GM23338 (cell line): ENCODE measurements at regions not wholly inside any gene's neighbourhood (a gene's known extent, or its start where the extent isn't known, plus 50 kb on each side); places are given as distances from the start of the nearest gene placed in this dataset.

Experiments
- ATAC-seq: fragments of 200-7000 bp; cut with Tn5 transposase; 3 replicates; pipeline ENCODE4 v1.9.1; 2020
- DNase-seq: peaks from one replicate; pipeline ENCODE4 v3.0.0-alpha.2; 2015; ENCODE audit warnings: low spot score
- H2AFZ ChIP-seq: fragments of 200-600 bp; sonication (generic); 2 replicates; pipeline ENCODE4 v1.8.0; 2016; ENCODE audit warnings: antibody characterized with exemption, mild to moderate bottlenecking, moderate library complexity
- H3F3A ChIP-seq: fragments of 200-600 bp; sonication (generic); replicated peaks from 2 replicates; pipeline ENCODE4 v1.8.0; 2017; ENCODE audit warnings: antibody characterized with exemption, mixed run types, low read depth
- H3K27ac ChIP-seq: fragments of 200-600 bp; sonication (generic); 2 replicates; pipeline ENCODE4 v1.6.1; 2016; ENCODE audit warnings: low read depth
- H3K27me3 ChIP-seq: fragments of 200-600 bp; sonication (generic); 2 replicates; pipeline ENCODE4 v1.8.0; 2016; ENCODE audit warnings: mild to moderate bottlenecking, mixed run types, moderate library complexity; ENCODE audit not compliant: insufficient read depth
- H3K36me3 ChIP-seq: fragments of 200-600 bp; sonication (generic); 2 replicates; pipeline ENCODE4 v1.8.0; 2016; ENCODE audit warnings: mild to moderate bottlenecking; ENCODE audit not compliant: insufficient read depth
- H3K4me1 ChIP-seq: fragments of 200-600 bp; sonication (generic); 2 replicates; pipeline ENCODE4 v1.8.0; 2016; ENCODE audit warnings: mild to moderate bottlenecking, moderate library complexity; ENCODE audit not compliant: insufficient read depth
- H3K4me2 ChIP-seq: fragments of 200-600 bp; sonication (generic); 2 replicates; pipeline ENCODE4 v1.7.1; 2017; ENCODE audit warnings: mixed run types
- H3K4me3 ChIP-seq: fragments of 200-600 bp; sonication (generic); 2 replicates; pipeline ENCODE4 v1.6.1; 2016; ENCODE audit warnings: mixed run types
- H3K79me2 ChIP-seq: fragments of 200-600 bp; sonication (generic); replicated peaks from 2 replicates; pipeline ENCODE4 v1.8.0; 2017; ENCODE audit warnings: mild to moderate bottlenecking; ENCODE audit not compliant: insufficient read depth
- H3K9me2 ChIP-seq: fragments of 200-600 bp; sonication (generic); 2 replicates; pipeline ENCODE4 v1.8.0; 2017; ENCODE audit not compliant: insufficient read depth
- H4K20me1 ChIP-seq: fragments of 200-600 bp; sonication (generic); replicated peaks from 2 replicates; pipeline ENCODE4 v1.8.0; 2017; ENCODE audit warnings: mild to moderate bottlenecking; ENCODE audit not compliant: insufficient read depth
- H3K27ac Mint-ChIP-seq: 2 replicates; pipeline ENCODE4 v1.8.0; 2020; ENCODE audit warnings: inconsistent platforms, mild to moderate bottlenecking, moderate library complexity, mixed read lengths
- H3K27me3 Mint-ChIP-seq: 3 replicates; pipeline ENCODE4 v1.8.0; 2022; ENCODE audit warnings: low read depth, mild to moderate bottlenecking, moderate library complexity, mixed read lengths, inconsistent platforms; ENCODE audit not compliant: insufficient read depth, poor library complexity
- H3K36me3 Mint-ChIP-seq: 3 replicates; pipeline ENCODE4 v1.8.0; 2021; ENCODE audit warnings: low read depth, mild to moderate bottlenecking, inconsistent platforms, moderate library complexity, mixed read lengths
- H3K4me1 Mint-ChIP-seq: 3 replicates; pipeline ENCODE4 v1.8.0; 2020; ENCODE audit warnings: mild to moderate bottlenecking, inconsistent platforms, mixed read lengths
- H3K4me3 Mint-ChIP-seq: 3 replicates; pipeline ENCODE4 v1.8.0; 2021; ENCODE audit warnings: moderate library complexity, mild to moderate bottlenecking, inconsistent platforms, mixed read lengths
- H3K9me3 Mint-ChIP-seq: 3 replicates; pipeline ENCODE4 v1.8.0; 2020; ENCODE audit warnings: moderate library complexity, mild to moderate bottlenecking, inconsistent platforms, mixed read lengths
- CREB1 ChIP-seq: fragments of 250-450 bp; sonication (Bioruptor Pico); IDR thresholded peaks from 2 replicates; pipeline ENCODE4 v1.5.0; 2020; ENCODE audit warnings: low read depth, mild to moderate bottlenecking, moderate library complexity
- CTCF ChIP-seq, 2 experiments: fragments of 200-600 bp in 1 of 2; sonication (generic) in 1 of 2; conservative IDR thresholded peaks; 2 replicates each; pipeline versions ENCODE4 v1.5.1 to v1.6.1; 2016 to 2017; ENCODE audit warnings: antibody characterized with exemption in 2 of 2, low read depth in 2 of 2, mild to moderate bottlenecking in 2 of 2, moderate library complexity in 1 of 2
- ETS1 ChIP-seq: IDR thresholded peaks from 2 replicates; pipeline ENCODE4 v1.6.1; 2016; ENCODE audit warnings: antibody characterized with exemption
- EZH2 ChIP-seq: fragments of 200-600 bp; sonication (generic); IDR thresholded peaks from one replicate; pipeline ENCODE4 v1.8.0; 2017; ENCODE audit warnings: antibody characterized with exemption, mild to moderate bottlenecking, low read depth; ENCODE audit not compliant: unreplicated experiment
- EZH2phosphoT487 ChIP-seq: fragments of 200-600 bp; sonication (generic); IDR thresholded peaks from one replicate; pipeline ENCODE4 v1.8.1; 2018; ENCODE audit warnings: antibody characterized with exemption; ENCODE audit not compliant: unreplicated experiment
- JUNB ChIP-seq: IDR thresholded peaks from one replicate; pipeline ENCODE4 v1.6.1; 2016; ENCODE audit warnings: antibody characterized with exemption; ENCODE audit not compliant: unreplicated experiment
- NANOG ChIP-seq: IDR thresholded peaks from 2 replicates; pipeline ENCODE4 v1.6.1; 2016; ENCODE audit warnings: antibody characterized with exemption, borderline replicate concordance
- POLR2AphosphoS5 ChIP-seq: IDR thresholded peaks from 2 replicates; pipeline ENCODE4 v1.6.1; 2016; ENCODE audit warnings: antibody characterized with exemption, low read depth
- REST ChIP-seq: IDR thresholded peaks from one replicate; pipeline ENCODE4 v1.6.1; 2018; ENCODE audit warnings: antibody characterized with exemption; ENCODE audit not compliant: unreplicated experiment
- STAT1 ChIP-seq: IDR thresholded peaks from one replicate; pipeline ENCODE4 v1.6.1; 2016; ENCODE audit warnings: antibody characterized with exemption; ENCODE audit not compliant: unreplicated experiment
- ZNF114 ChIP-seq: fragments of 250-450 bp; sonication (Bioruptor Pico); IDR thresholded peaks from 2 replicates; pipeline ENCODE4 v1.5.0; 2020; ENCODE audit warnings: mild to moderate bottlenecking, moderate library complexity
- ZNF331 ChIP-seq: fragments of 250-450 bp; sonication (Bioruptor Pico); IDR thresholded peaks from 2 replicates; pipeline ENCODE4 v1.5.0; 2020; ENCODE audit warnings: low read depth, mild to moderate bottlenecking, moderate library complexity
- ZNF462 ChIP-seq: fragments of 250-450 bp; sonication (Bioruptor Pico); IDR thresholded peaks from 2 replicates; pipeline ENCODE4 v1.5.0; 2020; ENCODE audit warnings: mild to moderate bottlenecking, moderate library complexity

- no peak for DNase-seq
- Histone ChIP-seq H3K4me3 (no peak overlapping the region), H2AFZ (no peak overlapping the region), H3K27me3 (no peaks in the 10 kb centered on the region), H3K36me3 (no peaks in the 10 kb centered on the region), H3K79me2 (no peaks in the 10 kb centered on the region), H3K27ac (no peak overlapping the region), H4K20me1 (no peaks in the 10 kb centered on the region), H3F3A (no peaks in the 10 kb centered on the region), H3K4me2 (no peak overlapping the region), H3K4me1 (0 out of 2 replicates have a peak, but pooled peaks cover 2% of the 10 kb centered on the region), H3K9me2 (no peaks in the 10 kb centered on the region)
- Mint-ChIP-seq H3K36me3 (0 out of 3 replicates have a peak, but pooled peaks cover 2% of the 10 kb centered on the region), H3K27me3 (peaks cover 5% of the 10 kb centered on the region), H3K4me1 (peaks cover 5% of the 10 kb centered on the region; the same call in 2 of the 3 replicates), H3K4me3 (no peak overlapping the region), H3K27ac (no peak overlapping the region), H3K9me3 (peaks cover 3% of the 10 kb centered on the region; the same call in 1 of the 3 replicates)
- no peak for ATAC-seq
- TF ChIP-seq NANOG (no peak), EZH2phosphoT487 (no peak), STAT1 (no peak), ZNF331 (CRISPR knock-in tag) (no peak), JUNB (no peak), REST (no peak), ZNF114 (CRISPR knock-in tag) (no peak), ZNF462 (CRISPR knock-in tag) (no peak), EZH2 (no peak), ETS1 (no peak), CTCF (conservative IDR thresholded peaks at IDR 0.05; ENCODE audit: low read depth in 2 of 2) (no peak), CREB1 (CRISPR knock-in tag) (no peak), POLR2AphosphoS5 (no peak)
Measured at GRCh38 chr9:134549336-134549735, 92.3 kb upstream of the COL5A1 start.
